Astrocyte (in vitro differentiated cells and primary cell): ENCODE measurements at regions not wholly inside any gene's neighbourhood (a gene's known extent, or its start where the extent isn't known, plus 50 kb on each side); places are given as distances from the start of the nearest gene placed in this dataset.
"Not testable (repeated sequence)": the region's sequence is repeated elsewhere in the genome, so short reads cannot be mapped to it uniquely, and the experiment has no call there.

Experiments
- DNase-seq: peaks from one replicate; pipeline ENCODE4 v3.0.0-alpha.2; 2010; ENCODE audit warnings: low read depth
- FAIRE-seq: peaks from 2 replicates; lab custom pipeline; 2011; peaks lifted over from hg19 to GRCh38; lab: Jason Lieb, UNC
- H2AFZ ChIP-seq: 2 replicates; pipeline ENCODE4 v1.6.0; 2012; ENCODE audit warnings: low read depth, low read length, inconsistent platforms
- H3K27ac ChIP-seq: 2 replicates; pipeline ENCODE4 v1.5.1; 2011; ENCODE audit warnings: low read depth, low read length, inconsistent platforms
- H3K27me3 ChIP-seq: 2 replicates; pipeline ENCODE4 v1.6.0; 2011; ENCODE audit warnings: low read length, inconsistent platforms; ENCODE audit not compliant: insufficient read depth
- H3K36me3 ChIP-seq: 2 replicates; pipeline ENCODE4 v1.5.1; 2011; ENCODE audit warnings: low read length, inconsistent platforms; ENCODE audit not compliant: insufficient read depth
- H3K4me1 ChIP-seq: 2 replicates; pipeline ENCODE4 v1.5.1; 2011; ENCODE audit warnings: low read length, inconsistent platforms; ENCODE audit not compliant: insufficient read depth
- H3K4me2 ChIP-seq: 2 replicates; pipeline ENCODE4 v1.6.0; 2012; ENCODE audit warnings: low read length, inconsistent platforms
- H3K4me3 ChIP-seq: 2 replicates; pipeline ENCODE4 v1.5.1; 2011; ENCODE audit warnings: low read depth, mild to moderate bottlenecking, low read length, inconsistent platforms; ENCODE audit not compliant: insufficient read depth
- H3K79me2 ChIP-seq: 2 replicates; pipeline ENCODE4 v1.6.0; 2012; ENCODE audit warnings: mild to moderate bottlenecking, low read length, inconsistent platforms; ENCODE audit not compliant: insufficient read depth
- H3K9ac ChIP-seq: 2 replicates; pipeline ENCODE4 v1.6.0; 2012; ENCODE audit warnings: mild to moderate bottlenecking, low read length, inconsistent platforms
- H3K9me3 ChIP-seq: 2 replicates; pipeline ENCODE4 v1.5.1; 2012; ENCODE audit warnings: low read depth, mild to moderate bottlenecking, low read length, inconsistent platforms; ENCODE audit not compliant: insufficient read depth
- H4K20me1 ChIP-seq: 2 replicates; pipeline ENCODE4 v1.6.0; 2012; ENCODE audit warnings: low read length, inconsistent platforms; ENCODE audit not compliant: insufficient read depth
- H3K27ac Mint-ChIP-seq: one replicate; pipeline ENCODE4 v1.8.0; 2021; ENCODE audit warnings: mild to moderate bottlenecking, mixed read lengths; ENCODE audit not compliant: unreplicated experiment
- H3K27me3 Mint-ChIP-seq: one replicate; pipeline ENCODE4 v1.8.0; 2021; ENCODE audit warnings: low read depth, mixed read lengths; ENCODE audit not compliant: unreplicated experiment
- H3K36me3 Mint-ChIP-seq: one replicate; pipeline ENCODE4 v1.8.0; 2021; ENCODE audit warnings: low read depth, mixed read lengths; ENCODE audit not compliant: unreplicated experiment
- H3K4me1 Mint-ChIP-seq: one replicate; pipeline ENCODE4 v1.8.0; 2021; ENCODE audit warnings: low read depth, mixed read lengths; ENCODE audit not compliant: unreplicated experiment
- H3K4me3 Mint-ChIP-seq: one replicate; pipeline ENCODE4 v1.8.0; 2021; ENCODE audit warnings: mild to moderate bottlenecking, moderate library complexity, mixed read lengths; ENCODE audit not compliant: unreplicated experiment
- H3K9me3 Mint-ChIP-seq: one replicate; pipeline ENCODE4 v1.8.0; 2021; ENCODE audit warnings: mild to moderate bottlenecking, mixed read lengths; ENCODE audit not compliant: unreplicated experiment
- EZH2 ChIP-seq: IDR thresholded peaks from 2 replicates; pipeline ENCODE4 v1.6.1; 2012; ENCODE audit warnings: mild to moderate bottlenecking, low read length, inconsistent platforms; ENCODE audit not compliant: insufficient read depth
- TF ChIP-seq, protein P1 (sequence below): IDR thresholded peaks from 2 replicates; pipeline ENCODE4 v1.5.1; 2011; ENCODE audit warnings: low read depth, mild to moderate bottlenecking, inconsistent platforms, low read length, moderate library complexity; ENCODE audit not compliant: insufficient read depth

DNA sequence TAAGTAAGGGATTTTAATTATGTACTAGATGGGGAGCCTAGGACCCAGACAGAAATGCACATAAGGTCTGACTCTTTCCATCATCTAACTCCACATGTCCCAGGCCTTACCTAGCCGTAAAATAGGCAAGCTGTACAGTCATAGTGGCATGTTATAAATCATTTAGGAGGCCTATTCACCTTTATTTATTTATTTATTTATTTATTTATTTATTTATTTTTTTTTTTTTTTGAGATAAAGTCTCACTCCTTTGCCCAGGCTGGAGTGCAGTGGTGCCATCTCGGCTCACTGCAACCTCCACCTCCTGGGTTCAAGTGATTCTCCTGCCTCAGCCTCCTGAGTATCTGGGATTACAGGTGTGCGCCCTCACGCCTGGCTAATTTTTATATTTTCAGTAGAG lies 55.6 kb upstream of the KIT start:
- FAIRE-seq, H3K4me3 ChIP-seq, H3K9ac ChIP-seq, H3K4me1 Mint-ChIP-seq, H3K27ac ChIP-seq, H3K36me3 Mint-ChIP-seq, H3K4me2 ChIP-seq, H3K27me3 ChIP-seq, H3K27me3 Mint-ChIP-seq, DNase-seq, H3K9me3 ChIP-seq, H3K79me2 ChIP-seq, H3K4me3 Mint-ChIP-seq, H4K20me1 ChIP-seq, H3K9me3 Mint-ChIP-seq, H3K27ac Mint-ChIP-seq, H3K36me3 ChIP-seq, H3K4me1 ChIP-seq, H2AFZ ChIP-seq: not testable (repeated sequence)

DNA sequence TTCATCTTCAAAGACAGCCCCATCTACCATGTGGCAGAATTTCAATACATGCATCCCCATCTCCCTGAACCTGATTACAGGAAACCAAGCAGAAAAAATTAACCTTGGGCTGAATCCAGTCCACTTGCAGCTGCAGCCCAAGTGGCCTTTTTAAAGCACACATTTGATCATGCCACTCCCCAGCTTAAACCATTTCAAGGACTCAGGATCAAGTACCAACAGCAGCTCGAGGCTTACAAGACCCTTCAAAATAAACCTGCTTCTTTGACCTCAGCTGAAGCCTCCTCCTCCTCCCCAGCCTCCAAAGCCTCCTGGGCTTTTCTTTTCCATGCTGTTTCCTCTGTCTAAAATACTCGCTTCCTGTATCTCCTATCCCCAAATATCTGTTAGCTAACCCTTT lies 50.7 kb upstream of the KIT start:
- Histone ChIP-seq H3K27ac (no peak overlapping the region), H3K4me2 (no peak overlapping the region), H4K20me1 (no peaks in the 10 kb centered on the region), H3K27me3 (no peaks in the 10 kb centered on the region), H3K79me2 (no peaks in the 10 kb centered on the region), H3K4me1 (no peaks in the 10 kb centered on the region), H3K36me3 (no peaks in the 10 kb centered on the region), H3K4me3 (no peak overlapping the region), H2AFZ (no peak overlapping the region), H3K9me3 (no peaks in the 10 kb centered on the region), H3K9ac (no peak overlapping the region)
- H3K9me3 Mint-ChIP-seq: peaks cover 9% of the 10 kb centered on the region
- H3K27me3 Mint-ChIP-seq: peaks cover 5% of the 10 kb centered on the region
- TF ChIP-seq, protein P1, sequence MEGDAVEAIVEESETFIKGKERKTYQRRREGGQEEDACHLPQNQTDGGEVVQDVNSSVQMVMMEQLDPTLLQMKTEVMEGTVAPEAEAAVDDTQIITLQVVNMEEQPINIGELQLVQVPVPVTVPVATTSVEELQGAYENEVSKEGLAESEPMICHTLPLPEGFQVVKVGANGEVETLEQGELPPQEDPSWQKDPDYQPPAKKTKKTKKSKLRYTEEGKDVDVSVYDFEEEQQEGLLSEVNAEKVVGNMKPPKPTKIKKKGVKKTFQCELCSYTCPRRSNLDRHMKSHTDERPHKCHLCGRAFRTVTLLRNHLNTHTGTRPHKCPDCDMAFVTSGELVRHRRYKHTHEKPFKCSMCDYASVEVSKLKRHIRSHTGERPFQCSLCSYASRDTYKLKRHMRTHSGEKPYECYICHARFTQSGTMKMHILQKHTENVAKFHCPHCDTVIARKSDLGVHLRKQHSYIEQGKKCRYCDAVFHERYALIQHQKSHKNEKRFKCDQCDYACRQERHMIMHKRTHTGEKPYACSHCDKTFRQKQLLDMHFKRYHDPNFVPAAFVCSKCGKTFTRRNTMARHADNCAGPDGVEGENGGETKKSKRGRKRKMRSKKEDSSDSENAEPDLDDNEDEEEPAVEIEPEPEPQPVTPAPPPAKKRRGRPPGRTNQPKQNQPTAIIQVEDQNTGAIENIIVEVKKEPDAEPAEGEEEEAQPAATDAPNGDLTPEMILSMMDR: no peak
- no peak for TF ChIP-seq EZH2
- DNase-seq (no peak), FAIRE-seq (no peak)
- H3K27ac Mint-ChIP-seq: no peak overlapping the region
- no peaks in the 10 kb centered on the region for H3K4me1 Mint-ChIP-seq
- H3K36me3 Mint-ChIP-seq: no peaks in the 10 kb centered on the region
- H3K4me3 Mint-ChIP-seq: no peak overlapping the region

DNA sequence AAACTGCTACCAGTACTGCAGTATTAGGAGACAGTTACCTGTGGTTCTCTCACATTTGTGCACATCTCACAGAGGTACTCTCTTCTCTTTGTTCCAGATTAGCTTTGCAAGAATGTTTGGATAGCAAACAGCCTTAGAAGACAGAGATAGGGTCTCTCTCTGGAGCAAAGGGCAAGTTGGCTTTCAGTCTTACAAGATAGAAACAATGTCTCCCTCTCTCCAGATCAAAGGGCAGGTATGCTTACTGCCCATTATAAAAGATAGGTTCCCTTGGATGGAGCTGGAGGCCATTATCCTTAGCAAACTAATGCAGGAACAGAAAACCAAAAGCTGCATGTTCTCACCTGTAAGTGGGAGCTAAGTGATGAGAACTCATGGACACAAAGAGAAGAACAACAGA lies 50.2 kb upstream of the KIT start:
- peaks cover 9% of the 10 kb centered on the region for H3K9me3 Mint-ChIP-seq
- Histone ChIP-seq H3K79me2 (no peaks in the 10 kb centered on the region), H3K27ac (no peak overlapping the region), H3K4me2 (no peak overlapping the region), H3K9ac (no peak overlapping the region), H3K27me3 (no peaks in the 10 kb centered on the region), H3K4me1 (no peaks in the 10 kb centered on the region), H3K36me3 (no peaks in the 10 kb centered on the region), H2AFZ (no peak overlapping the region), H4K20me1 (no peaks in the 10 kb centered on the region), H3K9me3 (no peaks in the 10 kb centered on the region), H3K4me3 (no peak overlapping the region)
- no peak for TF ChIP-seq EZH2
- TF ChIP-seq, protein P1: no peak
- peaks cover 5% of the 10 kb centered on the region for H3K27me3 Mint-ChIP-seq
- FAIRE-seq (no peak), DNase-seq (no peak)
- H3K36me3 Mint-ChIP-seq: no peaks in the 10 kb centered on the region
- no peak overlapping the region for H3K4me3 Mint-ChIP-seq
- H3K4me1 Mint-ChIP-seq: no peaks in the 10 kb centered on the region
- no peak overlapping the region for H3K27ac Mint-ChIP-seq
